Adrenal gland (tissue), 9 donors: ENCODE measurements at regions not wholly inside any gene's neighbourhood (a gene's known extent, or its start where the extent isn't known, plus 50 kb on each side); places are given as distances from the start of the nearest gene placed in this dataset.

ENCODE experiments used
- DNase-seq, 7 donors: peaks; one replicate each; pipeline ENCODE4 v3.0.0-alpha.2; 2019 to 2020
- H3K27ac ChIP-seq, 5 donors: fragments of 200-600 bp; sonication (generic) in 4 of 5; 1 replicate in 3 of 5; 2 replicates in 2 of 5; pipeline versions ENCODE4 v1.5.1 to v1.8.0; 2016 to 2020; ENCODE audit warnings: mild to moderate bottlenecking in 1 of 5
- H3K27me3 ChIP-seq: fragments of 200-600 bp; 2 replicates; pipeline ENCODE4 v1.8.0; 2021
- H3K36me3 ChIP-seq, 2 donors: fragments of 200-600 bp; replicated peaks in 1 of 2; 1 replicate in 1 of 2; 2 replicates in 1 of 2; pipeline versions ENCODE4 v1.5.1 to v1.8.0; 2018 to 2022
- H3K4me1 ChIP-seq, 2 donors: fragments of 200-600 bp; replicated peaks in 1 of 2; 1 replicate in 1 of 2; 2 replicates in 1 of 2; pipeline versions ENCODE4 v1.5.1 to v1.8.0; 2018 to 2021
- H3K4me3 ChIP-seq, 4 donors: fragments of 200-600 bp; sonication (generic) in 3 of 4; one replicate each; pipeline ENCODE4 v1.5.1; 2016 to 2018
- H3K9me3 ChIP-seq, 3 donors: fragments of 200-600 bp; sonication (generic) in 1 of 3; replicated peaks in 1 of 3; 1 replicate in 2 of 3; 2 replicates in 1 of 3; pipeline versions ENCODE4 v1.5.1 to v1.8.0; 2016 to 2021
- POLR2A ChIP-seq, 2 donors: fragments of 450-650 bp; IDR thresholded peaks; one replicate each; pipeline ENCODE4 v1.6.1; 2017; ENCODE audit warnings: antibody characterized with exemption in 2 of 2, mild to moderate bottlenecking in 2 of 2, moderate library complexity in 1 of 2
- WGBS, 4 donors: extraction: QIAGEN DNeasy Blood & Tissue Kit in 2 of 4; methylation state at CpG; one replicate each; pipeline versions ENCODE4 v1.1.5 to v1.1.7; 2013 to 2017; 5-methylcytosine and 5-hydroxymethylcytosine counted together
- intact Hi-C, 2 donors: fragments of 100-400 bp; cut with DNase I; formaldehyde crosslinking; loops; one replicate each; pipeline versions ENCODE4 v1.14.1 to v1.15.0; 2022 to 2023
- TF ChIP-seq, protein P1 (sequence below), 6 experiments: fragments of 450-650 bp in 4 of 6; fragments of 200-600 bp in 2 of 6; sonication (generic) in 1 of 6; IDR thresholded peaks; 1 replicate in 5 of 6; 2 replicates in 1 of 6; pipeline versions ENCODE4 v1.5.1 to v1.8.0; 2016 to 2021; ENCODE audit warnings: antibody characterized with exemption in 6 of 6, mild to moderate bottlenecking in 2 of 6, moderate library complexity in 1 of 6
- donor health status: healthy with polysubstance abuse.
- donor health status: Bipolar disorder and iron deficiency.
- donor health status: DM: yes; HTN: yes; CAD: no.
- donor health status: DM: no; HTN: no; CAD: no.
- donor health status: DM: no; HTN: no; CAD: no.

DNA sequence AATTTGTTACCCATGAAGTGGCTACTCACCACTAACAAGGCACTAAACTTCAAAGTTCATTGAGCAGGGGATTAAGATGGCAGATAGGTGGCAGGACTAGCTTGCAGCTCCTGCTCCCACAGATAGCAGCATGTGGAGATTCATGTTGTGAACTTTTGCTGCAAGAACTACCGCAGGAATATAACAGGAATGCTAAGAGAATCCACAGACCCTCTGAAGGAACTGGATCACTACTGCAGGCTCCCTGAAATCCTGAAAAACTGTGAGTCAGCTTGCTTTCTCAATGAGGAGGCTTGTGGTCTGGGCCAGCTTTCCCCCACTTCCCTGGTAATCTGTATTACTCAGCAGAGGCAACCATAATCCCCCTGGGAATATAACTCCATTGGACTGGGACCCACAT is 118.5 kb upstream of the VCX2 start:
- H3K36me3 ChIP-seq, result no peaks in the 10 kb centered on the region
- H3K27me3 ChIP-seq, result no peaks in the 10 kb centered on the region
- TF ChIP-seq POLR2A (IDR thresholded peaks at IDR 0.05), result no peak
- WGBS, 4 donors, result 79 to 88% (median 80%) methylated on average over 1 of the region's 1 CpG; no CpG with 5 or more reads in 1 of the 4 donors
- intact Hi-C loops, result no loop called here
- no peak overlapping the region for H3K27ac ChIP-seq
- H3K9me3 ChIP-seq, result no peaks in the 10 kb centered on the region
- no peak overlapping the region for H3K4me3 ChIP-seq
- H3K4me1 ChIP-seq, result no peaks in the 10 kb centered on the region
- DNase-seq, result no peak

DNA sequence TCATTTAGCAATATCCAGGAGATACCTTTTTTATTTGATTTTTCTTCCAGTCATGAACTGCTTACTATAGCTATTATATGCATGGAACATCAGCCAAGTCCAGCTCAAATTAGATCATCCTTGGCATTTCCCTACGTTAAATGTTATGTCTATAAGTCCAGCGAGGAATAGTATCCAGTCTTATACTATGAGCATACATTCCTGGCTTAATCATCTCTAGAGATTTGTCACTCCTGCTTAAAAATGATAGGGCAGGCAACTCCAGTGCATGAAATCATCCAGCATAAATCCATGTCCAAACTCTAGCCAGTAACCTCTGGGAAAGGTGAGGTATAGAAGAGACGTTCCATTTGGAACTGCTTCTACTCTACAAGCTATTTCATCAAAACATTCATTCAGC is 126.7 kb upstream of the VCX2 start:
- Histone ChIP-seq H3K27me3 (no peaks in the 10 kb centered on the region), H3K9me3 (no peaks in the 10 kb centered on the region), H3K27ac (no peak overlapping the region), H3K36me3 (no peaks in the 10 kb centered on the region), H3K4me3 (no peak overlapping the region), H3K4me1 (no peaks in the 10 kb centered on the region)
- TF ChIP-seq, protein P1, sequence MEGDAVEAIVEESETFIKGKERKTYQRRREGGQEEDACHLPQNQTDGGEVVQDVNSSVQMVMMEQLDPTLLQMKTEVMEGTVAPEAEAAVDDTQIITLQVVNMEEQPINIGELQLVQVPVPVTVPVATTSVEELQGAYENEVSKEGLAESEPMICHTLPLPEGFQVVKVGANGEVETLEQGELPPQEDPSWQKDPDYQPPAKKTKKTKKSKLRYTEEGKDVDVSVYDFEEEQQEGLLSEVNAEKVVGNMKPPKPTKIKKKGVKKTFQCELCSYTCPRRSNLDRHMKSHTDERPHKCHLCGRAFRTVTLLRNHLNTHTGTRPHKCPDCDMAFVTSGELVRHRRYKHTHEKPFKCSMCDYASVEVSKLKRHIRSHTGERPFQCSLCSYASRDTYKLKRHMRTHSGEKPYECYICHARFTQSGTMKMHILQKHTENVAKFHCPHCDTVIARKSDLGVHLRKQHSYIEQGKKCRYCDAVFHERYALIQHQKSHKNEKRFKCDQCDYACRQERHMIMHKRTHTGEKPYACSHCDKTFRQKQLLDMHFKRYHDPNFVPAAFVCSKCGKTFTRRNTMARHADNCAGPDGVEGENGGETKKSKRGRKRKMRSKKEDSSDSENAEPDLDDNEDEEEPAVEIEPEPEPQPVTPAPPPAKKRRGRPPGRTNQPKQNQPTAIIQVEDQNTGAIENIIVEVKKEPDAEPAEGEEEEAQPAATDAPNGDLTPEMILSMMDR (IDR thresholded peaks at IDR 0.05), result no peak
- no peak for TF ChIP-seq POLR2A (IDR thresholded peaks at IDR 0.05)
- intact Hi-C loops, result no loop called here
- no peak for DNase-seq
- 69 to 77% (median 71%) methylated on average over 2 to 3 of the region's 3 CpGs for WGBS, 4 donors

DNA sequence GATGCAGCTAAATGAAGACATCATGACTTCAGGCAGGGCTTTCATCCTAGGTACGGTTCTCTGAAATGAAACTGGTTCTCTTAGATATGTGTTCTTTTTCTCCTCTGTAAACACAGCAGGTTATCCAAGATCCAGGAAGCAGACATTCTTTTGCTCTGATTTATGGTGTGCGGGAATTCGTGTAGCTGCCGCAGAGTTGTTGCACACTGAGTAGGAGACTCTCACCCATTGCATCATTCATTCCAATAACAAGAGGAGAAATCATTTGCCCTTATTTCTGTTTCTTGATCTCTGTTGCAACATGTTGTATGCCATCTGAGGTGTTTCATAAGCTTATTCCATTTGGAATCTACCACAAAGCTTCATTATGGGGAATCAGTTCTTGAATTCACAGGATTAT is 133.6 kb upstream of the VCX2 start:
- no peak overlapping the region for H3K4me3 ChIP-seq
- H3K36me3 ChIP-seq, result no peaks in the 10 kb centered on the region
- WGBS, 4 donors, result 67 to 76% (median 72%) methylated on average over 3 to 4 of the region's 4 CpGs
- DNase-seq, result no peak
- no peak for TF ChIP-seq POLR2A (IDR thresholded peaks at IDR 0.05)
- TF ChIP-seq, protein P1 (IDR thresholded peaks at IDR 0.05), result no peak
- no peaks in the 10 kb centered on the region for H3K4me1 ChIP-seq
- H3K27ac ChIP-seq, result no peak overlapping the region
- H3K9me3 ChIP-seq, result no peaks in the 10 kb centered on the region
- H3K27me3 ChIP-seq, result no peaks in the 10 kb centered on the region
- intact Hi-C loops, result no loop called here

DNA sequence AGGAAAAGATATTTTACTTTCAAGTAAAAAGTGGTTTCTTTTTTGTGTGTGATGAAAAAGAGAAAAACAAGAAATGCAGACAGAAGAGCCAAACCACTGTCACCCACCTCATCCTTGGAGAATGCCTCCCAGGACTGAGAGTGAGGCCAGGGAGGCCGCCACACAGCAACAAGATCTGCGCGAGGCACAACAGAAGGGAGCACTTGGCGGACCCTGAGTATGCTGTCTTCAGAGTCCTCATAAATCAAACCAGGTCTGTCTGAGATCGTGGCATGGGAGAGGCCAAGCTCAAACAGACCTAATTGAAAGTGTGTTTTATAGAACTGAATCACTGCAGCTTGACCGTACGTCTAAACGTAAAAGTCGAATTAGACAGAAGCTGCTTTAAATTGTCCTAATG is 134.3 kb upstream of the VCX2 start:
- no peaks in the 10 kb centered on the region for H3K9me3 ChIP-seq
- no peaks in the 10 kb centered on the region for H3K4me1 ChIP-seq
- no peak overlapping the region for H3K27ac ChIP-seq
- no peaks in the 10 kb centered on the region for H3K36me3 ChIP-seq
- intact Hi-C loops, result no loop called here
- DNase-seq, result no peak
- TF ChIP-seq, protein P1 (IDR thresholded peaks at IDR 0.05), result no peak
- no peak for TF ChIP-seq POLR2A (IDR thresholded peaks at IDR 0.05)
- no peaks in the 10 kb centered on the region for H3K27me3 ChIP-seq
- 71 to 78% (median 74%) methylated on average over 8 to 9 of the region's 9 CpGs for WGBS, 4 donors
- H3K4me3 ChIP-seq, result no peak overlapping the region

DNA sequence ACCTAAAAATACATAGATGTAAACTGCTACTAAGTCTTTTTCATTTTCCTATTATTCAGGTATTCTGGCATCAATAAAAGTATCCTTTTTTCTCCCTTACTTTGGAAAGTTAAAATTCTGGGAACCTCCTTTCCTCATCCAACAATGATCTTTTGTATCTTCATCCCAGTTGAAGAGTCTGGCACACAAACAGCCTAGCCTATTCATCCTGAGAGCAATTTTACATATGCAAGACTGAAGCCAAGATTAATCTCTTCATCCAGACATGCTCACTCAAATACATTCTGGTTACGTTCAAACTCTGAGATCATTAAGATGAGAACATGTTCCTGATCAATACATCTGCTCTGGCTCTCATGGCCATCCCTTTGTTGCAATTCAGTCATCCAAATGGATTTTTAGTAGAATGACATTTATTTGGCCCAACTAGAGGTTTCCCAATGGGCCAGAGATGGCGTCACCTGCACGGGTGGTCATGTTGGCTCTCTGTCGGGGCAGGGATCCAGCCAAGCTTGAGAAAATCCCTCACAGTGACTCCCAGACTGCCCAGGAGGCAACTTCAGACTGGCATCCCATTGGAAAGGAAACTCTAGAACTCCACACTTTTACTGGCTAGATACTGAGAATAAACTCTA is 135.3 kb upstream of the VCX2 start:
- no peak overlapping the region for H3K4me3 ChIP-seq

More for the DNA sequence above, 135.3 kb upstream of the VCX2 start:
- DNase-seq, result no peak
- no peaks in the 10 kb centered on the region for H3K36me3 ChIP-seq
- H3K9me3 ChIP-seq, result no peaks in the 10 kb centered on the region
- H3K27ac ChIP-seq, result no peak overlapping the region
- H3K4me1 ChIP-seq, result no peaks in the 10 kb centered on the region
- H3K27me3 ChIP-seq, result no peaks in the 10 kb centered on the region
- intact Hi-C loops, result no loop called here
- 82 to 96% (median 88%) methylated on average over 3 to 4 of the region's 4 CpGs for WGBS, 4 donors
- no peak for TF ChIP-seq POLR2A (IDR thresholded peaks at IDR 0.05)
